ENCODE measurements at regions not wholly inside any gene's neighbourhood (a gene's known extent, or its start where the extent isn't known, plus 50 kb on each side); places are given as distances from the start of the nearest gene placed in this dataset.

GRCh38 chr17:71878998-71879397 lies 241.8 kb upstream of the SOX9 start:
- intact Hi-C loops (cut with DNase I), result no loop called here
- Histone ChIP-seq H3K4me1 (no peaks in the 10 kb centered on the region), H3K27me3 (no peaks in the 10 kb centered on the region), H3K9me3 (no peaks in the 10 kb centered on the region), H3K36me3 (no peaks in the 10 kb centered on the region), H3K27ac (no peak overlapping the region), H3K4me3 (no peak overlapping the region)
- DNase-seq (no peak), ATAC-seq (no peak)
- TF ChIP-seq POLR2A (IDR thresholded peaks at IDR 0.05) (no peak), CTCF (IDR thresholded peaks at IDR 0.05) (no peak)
- WGBS (ENCODE audit: insufficient coverage, low coverage, low lambda C conversion rate, missing lambda C conversion rate), result 80% methylated on average over 4 of the region's 4 CpGs

GRCh38 chr17:71881041-71881440 lies 239.8 kb upstream of the SOX9 start:
- Histone ChIP-seq H3K36me3 (no peaks in the 10 kb centered on the region), H3K9me3 (no peaks in the 10 kb centered on the region), H3K4me1 (no peaks in the 10 kb centered on the region), H3K27me3 (no peaks in the 10 kb centered on the region), H3K4me3 (no peak overlapping the region), H3K27ac (no peak overlapping the region)
- DNase-seq, result no peak
- intact Hi-C loops (cut with DNase I), result no loop called here
- no peak for ATAC-seq
- WGBS (ENCODE audit: insufficient coverage, low coverage, low lambda C conversion rate, missing lambda C conversion rate), result 56% methylated on average over 3 of the region's 3 CpGs
- TF ChIP-seq CTCF (IDR thresholded peaks at IDR 0.05), result no peak
- TF ChIP-seq POLR2A (IDR thresholded peaks at IDR 0.05), result no peak

GRCh38 chr17:71881581-71881980 lies 239.2 kb upstream of the SOX9 start:
- ATAC-seq (no peak), DNase-seq (no peak)
- H3K36me3 ChIP-seq, result no peaks in the 10 kb centered on the region
- WGBS (ENCODE audit: insufficient coverage, low coverage, low lambda C conversion rate, missing lambda C conversion rate), result 65% methylated on average over 2 of the region's 2 CpGs
- no peak overlapping the region for H3K27ac ChIP-seq
- intact Hi-C loops (cut with DNase I), result no loop called here
- no peaks in the 10 kb centered on the region for H3K4me1 ChIP-seq
- H3K4me3 ChIP-seq, result no peak overlapping the region
- no peaks in the 10 kb centered on the region for H3K27me3 ChIP-seq
- no peaks in the 10 kb centered on the region for H3K9me3 ChIP-seq
- no peak for TF ChIP-seq POLR2A (IDR thresholded peaks at IDR 0.05)
- no peak for TF ChIP-seq CTCF (IDR thresholded peaks at IDR 0.05)

- Histone ChIP-seq H3K9me3 (no peaks in the 10 kb centered on the region), H3K36me3 (no peaks in the 10 kb centered on the region), H3K27me3 (no peaks in the 10 kb centered on the region), H3K4me1 (no peaks in the 10 kb centered on the region), H3K27ac (no peak overlapping the region), H3K4me3 (no peak overlapping the region)
- TF ChIP-seq CTCF (IDR thresholded peaks at IDR 0.05) (no peak), POLR2A (IDR thresholded peaks at IDR 0.05) (no peak)
- no peak for DNase-seq
- ATAC-seq, result no peak
- intact Hi-C loops (cut with DNase I), result no loop called here
- 50% methylated on average over 2 of the region's 2 CpGs for WGBS (ENCODE audit: insufficient coverage, low coverage, low lambda C conversion rate, missing lambda C conversion rate)
Measured at GRCh38 chr17:71883258-71883657, 237.6 kb upstream of the SOX9 start.

GRCh38 chr17:71883845-71884244 lies 237.0 kb upstream of the SOX9 start:
- Histone ChIP-seq H3K4me3 (no peak overlapping the region), H3K27ac (no peak overlapping the region), H3K27me3 (no peaks in the 10 kb centered on the region), H3K9me3 (no peaks in the 10 kb centered on the region), H3K36me3 (no peaks in the 10 kb centered on the region), H3K4me1 (no peaks in the 10 kb centered on the region)
- intact Hi-C loops (cut with DNase I), result no loop called here
- DNase-seq, result no peak
- ATAC-seq, result no peak
- WGBS (ENCODE audit: insufficient coverage, low coverage, low lambda C conversion rate, missing lambda C conversion rate), result 52% methylated on average over 3 of the region's 3 CpGs
- TF ChIP-seq CTCF (IDR thresholded peaks at IDR 0.05) (no peak), POLR2A (IDR thresholded peaks at IDR 0.05) (no peak)
